Left hindlimb (tissue), 1 donor: ENCODE measurements at regions not wholly inside any gene's neighbourhood (a gene's known extent, or its start where the extent isn't known, plus 50 kb on each side); places are given as distances from the start of the nearest gene placed in this dataset.

Source experiments
- DNase-seq: peaks from one replicate; pipeline ENCODE4 v3.0.0-alpha.2; 2018

DNA sequence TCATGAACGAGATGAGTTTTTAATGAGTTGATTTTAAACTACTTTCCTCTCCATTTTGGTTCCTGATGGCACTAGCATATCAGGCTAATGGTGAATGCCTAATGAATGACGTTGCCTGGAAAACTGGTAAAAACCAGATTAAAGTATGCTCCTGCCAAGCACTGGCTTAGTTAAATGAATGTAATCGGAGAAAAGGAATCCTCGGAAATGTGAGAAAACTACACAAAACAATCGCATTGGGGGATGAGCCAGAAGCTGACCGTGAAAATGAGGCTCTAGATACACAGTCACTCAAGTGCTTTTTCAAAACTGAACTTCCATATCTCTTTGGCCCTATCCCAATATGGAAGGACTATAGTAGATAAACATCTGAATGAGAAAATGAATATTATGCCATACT is 153.8 kb upstream of the COL1A2 start:
- DNase-seq, result no peak

DNA sequence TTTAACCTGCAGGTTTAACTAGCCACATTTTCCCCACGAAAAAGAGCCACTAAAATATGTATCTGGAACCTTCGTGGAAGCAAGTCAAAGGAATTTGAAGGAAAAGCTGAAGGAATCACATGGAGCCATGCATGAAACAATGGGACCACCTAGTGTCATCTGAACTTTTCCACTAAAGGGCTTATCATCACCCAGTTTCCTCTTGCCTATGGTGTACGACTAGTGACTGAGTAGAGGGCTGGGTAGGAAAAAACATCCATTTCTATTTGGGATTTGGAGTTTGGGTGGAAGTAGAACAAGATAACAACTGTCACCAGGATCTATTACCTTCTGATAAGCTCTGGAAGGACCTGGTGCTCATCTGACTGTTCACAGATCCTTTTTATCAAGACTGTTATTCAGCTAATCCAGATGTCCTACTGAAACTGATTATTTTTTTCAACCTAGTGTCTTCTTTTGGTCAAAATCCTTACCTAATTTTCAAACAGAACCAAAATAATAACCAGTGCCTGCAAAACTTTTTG is 153.2 kb upstream of the COL1A2 start:
- DNase-seq, result no peak

DNA sequence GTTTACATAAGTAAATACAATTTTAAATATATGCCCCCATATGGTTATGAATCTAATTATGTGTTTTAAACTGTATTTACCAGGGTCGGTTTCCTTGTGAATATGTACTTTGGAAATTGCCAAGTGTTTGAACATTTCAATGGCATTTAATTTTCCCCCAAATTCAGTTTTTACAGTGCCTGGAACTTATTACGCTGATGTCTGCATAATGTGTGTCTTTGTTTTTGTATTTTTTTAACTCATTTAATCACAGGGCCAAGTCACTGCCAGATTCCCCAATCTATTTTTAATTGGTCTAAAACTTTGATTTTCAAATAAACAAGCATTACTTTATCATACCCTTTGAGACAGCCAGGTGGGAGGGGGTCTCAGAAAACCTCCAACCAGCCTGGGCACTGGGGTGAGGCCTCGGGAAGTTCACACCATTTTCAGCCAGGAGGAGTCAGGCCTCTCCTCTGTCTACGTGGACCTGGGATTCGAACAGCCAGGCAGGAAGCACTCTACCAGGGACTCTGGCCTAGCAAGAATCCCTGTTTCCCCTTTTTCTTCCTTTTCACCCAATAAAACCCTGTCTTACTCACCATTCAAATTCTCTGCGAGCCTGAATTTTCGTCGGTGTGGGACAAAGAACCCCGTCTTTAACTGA is 151.5 kb upstream of the COL1A2 start:
- no peak for DNase-seq

DNA sequence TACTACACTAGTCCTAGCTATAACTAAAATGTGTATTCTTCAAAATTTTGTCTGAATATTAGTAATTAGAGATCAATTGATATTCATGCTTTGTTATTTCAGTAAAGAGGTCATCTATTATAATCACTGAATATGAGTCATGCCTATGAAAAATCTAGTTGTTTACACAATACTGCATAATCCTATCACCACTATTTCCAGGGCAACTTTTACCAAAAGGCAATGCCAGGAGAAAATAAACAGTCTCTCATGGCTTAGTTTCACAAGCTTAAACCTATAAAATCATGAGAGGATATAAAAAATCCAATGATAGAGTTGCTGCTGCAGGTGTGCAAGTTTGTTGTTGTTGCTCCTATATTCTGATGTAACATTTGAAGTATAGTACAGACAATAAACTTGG is 149.9 kb upstream of the COL1A2 start:
- no peak for DNase-seq

DNA sequence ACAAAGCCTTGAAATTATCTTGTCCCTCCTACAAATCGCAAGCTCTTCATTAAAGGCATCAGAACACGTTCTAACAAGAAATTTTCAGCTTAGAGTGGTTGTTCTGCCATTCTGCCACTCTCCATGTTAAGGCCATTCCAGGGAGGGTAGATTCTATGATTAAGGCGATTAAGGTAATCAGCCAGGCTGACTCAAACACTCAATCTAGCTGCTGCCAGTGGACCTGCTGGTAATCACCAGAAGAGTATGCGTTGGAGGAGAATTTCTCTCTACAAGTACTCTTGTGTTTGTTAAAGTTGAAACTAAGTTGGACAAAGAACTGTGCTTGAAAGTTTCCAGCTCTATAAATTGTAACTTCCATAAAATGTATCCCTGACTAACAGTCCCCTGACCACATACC is 149.2 kb upstream of the COL1A2 start:
- DNase-seq, result no peak

DNA sequence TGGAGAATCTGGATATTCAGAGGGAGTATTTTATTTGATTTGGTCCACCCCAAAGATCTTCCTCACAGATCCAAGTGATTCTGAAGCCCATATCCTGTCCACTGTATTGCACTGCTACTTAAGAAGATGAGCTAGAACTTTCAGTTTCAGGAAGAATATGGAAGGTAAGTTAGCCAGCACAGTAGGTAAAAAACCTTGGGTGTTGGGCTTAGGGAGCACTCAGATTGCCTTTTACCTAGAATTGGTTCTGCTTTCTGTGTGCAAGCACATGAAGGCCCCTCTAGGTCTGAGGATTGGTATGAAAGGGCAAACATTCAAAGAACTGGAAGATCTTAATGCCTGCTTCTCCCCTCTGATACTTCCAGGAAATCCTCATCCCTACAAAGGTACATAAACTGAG is 146.7 kb upstream of the COL1A2 start:
- no peak for DNase-seq

DNA sequence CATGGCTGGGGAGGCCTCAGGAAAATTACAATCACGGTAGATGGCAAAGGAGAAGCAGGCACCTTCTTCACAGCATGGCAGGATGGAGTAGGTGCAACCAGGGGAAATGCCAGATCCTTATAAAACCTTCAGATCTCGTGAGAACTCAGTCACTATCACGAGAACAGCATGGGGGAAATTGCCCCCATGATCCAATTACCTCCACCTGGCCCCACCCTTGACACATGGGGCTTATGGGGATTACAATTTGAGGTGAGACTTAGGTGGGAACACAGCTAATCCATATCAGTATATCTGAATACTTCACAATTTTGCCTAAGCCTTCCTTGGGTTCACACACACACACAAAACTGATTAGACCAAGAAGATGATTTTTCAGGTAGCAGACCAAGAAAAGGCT is 145.1 kb upstream of the COL1A2 start:
- DNase-seq, result no peak

DNA sequence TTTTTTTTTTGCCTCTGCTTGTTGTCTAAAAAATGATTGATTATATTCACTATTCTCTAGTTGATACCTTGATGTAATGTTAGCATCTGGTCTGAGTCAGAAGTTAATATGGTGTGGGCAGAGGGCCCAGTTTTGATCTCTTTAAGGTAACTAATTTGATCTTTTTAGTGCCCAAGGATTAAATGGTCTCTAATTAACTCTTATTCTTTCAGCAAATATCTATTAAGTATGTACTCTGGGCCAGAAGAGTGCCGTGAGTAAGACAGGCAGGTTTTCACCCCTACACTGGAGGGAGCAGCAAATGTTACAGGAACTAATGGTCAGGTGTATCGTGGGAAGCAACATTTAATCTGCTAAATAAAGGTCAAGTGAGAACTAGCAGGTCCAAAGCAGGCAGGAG is 144.6 kb upstream of the COL1A2 start:
- no peak for DNase-seq

DNA sequence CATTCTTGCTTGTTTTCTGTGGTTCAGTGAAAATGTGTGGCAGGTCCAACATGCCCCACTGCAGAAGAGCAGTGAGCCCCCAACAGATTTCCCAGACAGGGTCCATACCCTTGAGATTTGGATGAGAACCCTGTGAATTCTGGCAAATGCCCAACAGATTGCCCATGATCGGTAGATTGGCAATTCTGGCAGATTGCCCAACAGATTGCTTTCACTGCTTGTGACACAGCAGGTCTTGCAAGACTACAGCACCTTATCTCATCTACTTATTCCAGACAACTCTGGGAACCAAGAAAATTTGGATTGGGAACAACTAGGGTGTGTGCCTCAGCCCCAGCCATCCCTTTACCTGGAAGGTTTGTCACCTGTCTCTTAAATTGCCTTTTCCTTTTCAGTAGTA is 143.7 kb upstream of the COL1A2 start:
- no peak for DNase-seq

DNA sequence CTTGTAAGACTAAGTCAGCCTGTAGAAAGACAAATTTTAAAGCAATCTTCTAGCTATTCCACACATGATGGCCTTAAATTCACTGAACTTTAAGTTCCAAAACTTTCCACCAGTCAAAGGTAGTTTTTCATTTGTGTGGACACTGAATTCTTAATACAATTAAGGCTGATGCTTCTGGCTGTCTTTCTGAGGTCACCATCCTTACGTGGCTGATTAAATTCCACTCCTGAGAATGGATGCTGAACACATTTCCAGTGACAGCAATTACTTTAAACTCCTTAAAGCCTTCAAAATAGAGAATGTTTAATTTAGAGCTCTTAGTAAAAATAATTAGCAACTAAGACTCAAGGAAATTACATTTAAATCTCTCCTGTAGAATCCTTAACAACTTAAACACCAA is 142.6 kb upstream of the COL1A2 start:
- DNase-seq, result no peak

DNA sequence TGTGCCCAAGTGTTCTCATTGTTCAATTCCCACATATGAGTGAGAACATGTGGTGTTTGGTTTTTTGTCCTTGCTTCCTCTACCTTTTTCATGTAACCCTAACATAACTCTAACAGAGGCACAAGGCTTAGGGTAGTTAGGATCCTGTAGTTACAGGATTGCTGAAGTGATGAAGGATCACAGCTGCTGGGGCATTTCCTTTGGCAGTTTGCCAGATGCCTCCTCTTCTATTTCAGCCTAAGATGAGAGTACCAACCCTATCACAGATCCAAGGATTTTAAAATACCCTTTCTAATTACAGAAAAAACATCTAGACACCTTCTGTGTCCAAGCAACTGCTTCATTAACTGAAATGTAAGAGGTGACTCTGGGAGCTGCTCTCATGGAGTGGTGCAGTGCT is 141.7 kb upstream of the COL1A2 start:
- DNase-seq, result no peak

DNA sequence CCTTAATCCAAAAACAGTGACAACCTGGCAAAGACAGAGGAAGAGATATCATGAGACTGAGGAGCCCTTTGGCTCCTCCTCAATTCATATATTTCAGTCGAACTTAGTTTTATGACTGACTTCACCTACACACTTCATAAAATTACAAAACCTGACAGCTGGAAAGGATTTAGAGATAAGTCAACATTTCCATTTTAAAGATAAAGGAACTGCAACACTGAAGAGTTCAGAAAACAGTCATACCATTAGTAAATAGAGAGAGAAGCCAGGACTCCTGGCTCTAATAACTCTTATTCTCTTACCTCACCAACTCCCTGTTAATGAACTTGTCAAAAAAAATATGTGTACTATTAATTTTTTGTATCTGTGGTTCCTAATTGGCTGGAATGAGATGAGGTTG is 141.0 kb upstream of the COL1A2 start:
- DNase-seq, result no peak

DNA sequence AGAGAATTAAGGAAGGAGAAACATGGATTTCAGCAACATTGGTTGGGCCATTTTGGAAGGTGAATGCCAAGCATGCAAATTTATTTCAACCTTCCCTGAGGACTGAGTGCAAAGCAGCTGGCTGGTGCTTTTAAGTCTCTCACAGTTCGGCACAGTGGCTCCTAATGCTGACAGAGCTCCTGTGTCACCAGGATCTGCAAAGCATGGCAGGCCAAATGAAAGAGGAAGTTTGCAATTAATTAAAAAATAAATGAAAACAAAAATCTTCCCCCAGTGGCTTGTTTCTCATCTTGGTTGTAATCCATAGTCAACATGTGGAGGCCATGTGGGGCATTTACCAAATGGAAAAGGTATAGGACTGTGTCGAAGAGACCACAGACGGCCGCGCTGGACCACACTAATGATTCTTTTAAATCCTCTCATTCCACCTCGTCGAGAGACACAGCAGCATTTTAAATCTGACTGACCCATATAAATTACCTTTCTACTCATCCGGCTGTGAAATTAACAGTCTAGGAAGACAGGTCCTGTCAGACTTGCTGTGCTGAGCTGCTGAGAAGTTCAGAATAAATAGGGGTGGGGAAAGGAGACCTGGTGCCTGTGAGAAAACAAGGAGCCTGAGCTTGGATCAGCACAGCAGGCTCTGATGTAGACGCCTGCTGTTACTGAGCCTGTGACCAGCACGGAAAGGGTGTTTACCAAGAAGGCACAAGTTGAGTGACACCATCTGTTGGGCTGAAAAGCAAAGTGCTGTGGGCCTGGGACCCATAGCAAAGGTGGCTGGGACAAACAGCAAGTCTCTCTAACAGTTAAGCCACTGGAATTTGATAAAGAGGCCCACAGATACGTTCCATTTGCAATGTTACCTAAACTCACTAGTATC is 136.0 kb upstream of the COL1A2 start:
- DNase-seq, result no peak

DNA sequence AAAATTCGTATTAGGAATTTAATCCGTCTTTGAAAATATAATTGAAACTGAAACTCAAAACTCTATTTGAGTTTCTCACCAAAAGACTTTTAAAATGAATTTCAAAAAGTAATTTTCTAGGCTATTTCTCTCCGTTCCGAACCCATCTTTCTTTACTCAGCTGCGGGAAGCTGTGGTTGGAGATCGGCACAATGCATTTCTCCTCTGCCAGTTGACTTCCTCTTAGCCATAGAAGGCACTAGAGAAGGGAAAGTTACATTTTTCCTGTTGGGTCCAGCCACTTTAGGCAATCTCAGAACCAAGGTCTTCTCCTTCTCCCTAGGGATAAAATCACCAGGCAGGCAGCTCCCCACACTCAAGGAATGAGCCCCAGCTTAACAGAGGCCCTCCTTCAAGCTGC is 133.6 kb upstream of the COL1A2 start:
- DNase-seq, result no peak

DNA sequence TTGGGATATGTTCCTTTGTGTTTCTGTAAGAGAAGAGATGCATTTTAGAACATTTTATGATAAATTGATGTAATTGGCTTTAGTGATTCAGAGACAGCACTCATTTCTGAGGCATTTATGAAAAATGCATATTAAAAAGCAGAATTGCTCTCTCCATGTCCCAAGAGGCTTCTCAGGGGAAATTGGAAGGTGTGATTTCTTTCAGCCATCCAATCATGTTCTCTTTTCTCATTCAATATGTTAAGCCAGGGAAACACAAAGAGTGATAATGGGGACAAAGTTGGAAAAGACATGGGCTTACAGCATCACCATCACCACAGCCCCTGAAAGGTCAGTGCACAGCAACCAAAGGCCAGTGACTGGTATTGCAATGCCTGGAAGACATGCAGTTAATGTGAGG is 129.9 kb upstream of the COL1A2 start:
- DNase-seq, result no peak

DNA sequence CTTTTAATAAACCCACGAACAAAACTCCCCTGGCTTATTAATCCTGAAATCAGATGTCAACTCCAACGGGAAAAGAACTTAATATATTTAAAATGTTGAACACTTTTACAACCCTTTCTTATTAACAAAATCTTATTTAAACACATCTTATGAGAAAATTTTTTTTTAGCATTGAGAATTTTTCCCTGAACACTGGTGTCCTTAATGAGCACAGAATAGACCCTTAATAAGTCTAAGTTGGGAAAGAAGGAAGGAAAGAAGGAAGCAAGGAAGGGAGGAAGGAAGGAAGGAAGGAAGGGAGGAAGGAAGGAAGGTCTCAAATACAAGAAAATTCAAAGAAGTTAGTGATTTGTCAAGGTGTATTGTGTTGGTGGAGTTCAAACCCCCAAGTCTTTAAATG is 129.2 kb upstream of the COL1A2 start:
- no peak for DNase-seq

DNA sequence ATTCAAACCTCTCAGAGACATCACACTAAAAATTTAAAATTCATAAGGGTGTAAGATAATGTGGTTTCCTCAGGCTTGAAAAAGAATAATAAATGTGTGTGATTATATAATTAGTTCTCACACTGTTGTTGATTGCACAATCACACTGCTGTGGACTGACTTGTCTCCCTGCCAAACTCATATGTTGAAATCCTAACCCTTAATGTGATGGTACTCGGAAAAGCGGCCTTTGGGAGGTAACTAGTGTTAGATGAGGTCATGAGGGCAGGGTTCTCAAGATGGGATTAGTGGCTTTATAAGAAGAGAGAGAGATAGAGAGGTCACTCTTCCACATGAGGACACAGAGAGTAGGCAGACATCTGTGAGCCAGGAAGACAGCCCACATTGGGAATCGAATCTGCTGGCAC is 128.5 kb upstream of the COL1A2 start:
- no peak for DNase-seq

DNA sequence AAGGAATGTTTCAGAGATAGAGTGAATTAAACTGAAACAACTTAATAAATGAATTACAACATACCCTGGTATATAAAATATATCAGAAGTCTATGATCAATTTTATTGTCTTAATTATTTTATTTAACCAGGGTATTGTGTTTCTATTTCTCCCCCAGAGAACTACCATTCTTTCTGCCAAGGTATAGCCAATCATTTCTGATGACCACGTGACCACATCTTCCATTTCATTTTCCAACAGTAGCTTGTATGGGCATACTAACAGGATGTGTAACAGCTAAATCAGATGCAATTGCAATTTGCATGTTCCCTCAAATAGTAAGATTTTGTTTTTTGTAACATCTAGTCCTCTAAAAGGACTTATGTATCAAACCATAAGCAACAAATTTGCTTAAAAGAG is 123.9 kb upstream of the COL1A2 start:
- DNase-seq, result no peak

DNA sequence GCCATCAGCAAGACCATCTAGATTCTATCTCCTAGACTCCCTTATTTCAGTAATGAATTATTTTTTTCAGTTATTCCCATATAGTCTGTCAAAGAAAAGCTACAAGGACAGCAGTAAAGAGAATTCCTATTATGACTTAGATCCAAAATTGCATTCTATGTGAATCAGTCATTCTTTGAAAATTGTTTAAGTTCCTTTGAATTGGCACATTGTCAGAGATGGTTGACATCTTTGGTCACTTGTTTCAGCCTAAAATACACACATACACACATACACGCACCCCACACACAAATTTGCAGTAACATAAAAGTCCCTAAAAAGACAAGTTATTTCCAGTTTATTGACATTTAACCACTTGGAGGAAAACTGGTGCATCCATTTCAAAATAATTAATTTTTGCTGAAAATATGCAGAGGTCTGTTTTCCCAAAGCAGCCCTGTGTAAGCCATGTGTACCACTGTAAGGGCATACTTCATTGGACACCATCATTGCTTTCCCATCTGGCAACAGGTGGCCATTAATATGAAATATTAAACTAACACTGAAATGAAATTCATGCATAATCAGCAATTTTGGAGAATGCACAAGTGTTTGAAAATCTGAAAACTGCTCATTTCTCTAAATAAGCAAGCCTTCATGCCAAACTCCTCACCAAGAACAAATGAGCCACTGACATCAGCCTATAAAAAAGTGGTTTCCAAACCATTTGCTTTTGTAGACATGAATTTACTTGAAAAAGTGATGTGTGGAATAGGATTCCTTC is 121.7 kb upstream of the COL1A2 start:
- DNase-seq, result no peak

DNA sequence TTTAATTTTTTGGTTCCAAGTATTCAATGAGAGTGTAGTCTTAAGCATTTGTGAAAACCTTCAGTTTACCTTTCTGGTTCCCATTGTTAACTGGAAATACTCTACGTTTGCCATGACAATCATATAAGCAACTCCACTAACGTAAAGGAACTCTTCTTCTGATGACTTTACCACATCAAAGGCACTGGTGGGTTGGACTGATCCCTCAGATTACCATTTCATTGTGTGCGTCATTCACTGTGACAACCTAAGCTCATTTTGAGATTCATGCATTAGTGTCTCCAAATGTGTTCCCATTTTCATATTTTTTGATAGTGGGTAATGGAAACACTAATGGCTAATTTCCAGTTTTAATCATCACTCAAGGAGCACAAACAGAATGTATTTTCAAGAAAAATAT is 119.9 kb upstream of the COL1A2 start:
- no peak for DNase-seq

DNA sequence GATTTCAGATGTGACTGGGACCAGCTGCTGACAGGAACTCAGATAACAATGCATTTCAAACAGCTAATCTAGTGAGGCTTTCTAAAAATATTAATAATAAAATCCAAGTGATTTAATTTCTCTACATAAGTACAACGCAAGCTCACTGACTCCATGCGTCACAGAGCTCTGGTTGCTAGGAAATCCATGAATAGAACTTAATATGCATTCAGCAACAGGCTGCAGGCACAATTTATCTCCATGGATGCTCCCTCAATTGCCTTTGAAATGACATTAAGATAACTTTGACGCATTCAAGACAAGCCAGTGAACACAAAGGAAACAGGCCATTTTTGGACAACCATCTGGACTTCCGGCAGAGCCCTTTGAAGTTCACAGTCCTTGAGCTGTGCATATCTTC is 118.7 kb upstream of the COL1A2 start:
- no peak for DNase-seq

DNA sequence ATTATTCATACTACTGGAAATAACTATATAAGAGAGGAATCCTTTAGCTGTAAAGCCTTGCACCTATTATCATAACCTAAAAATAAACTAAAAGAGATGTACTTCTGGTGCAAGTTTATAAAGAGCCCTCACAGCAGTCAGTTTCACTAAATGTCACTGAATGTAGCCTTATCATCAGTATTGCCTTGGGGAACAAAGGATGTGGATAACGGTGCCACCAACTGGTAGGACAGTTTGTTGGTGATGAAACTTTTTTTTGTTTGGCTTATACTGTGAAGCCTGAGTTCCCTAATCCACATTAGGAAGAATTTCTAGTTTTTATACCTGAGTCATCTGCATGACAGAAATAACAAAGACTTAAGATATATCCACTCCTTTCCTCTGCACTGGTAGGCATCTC is 117.9 kb upstream of the COL1A2 start:
- DNase-seq, result no peak

DNA sequence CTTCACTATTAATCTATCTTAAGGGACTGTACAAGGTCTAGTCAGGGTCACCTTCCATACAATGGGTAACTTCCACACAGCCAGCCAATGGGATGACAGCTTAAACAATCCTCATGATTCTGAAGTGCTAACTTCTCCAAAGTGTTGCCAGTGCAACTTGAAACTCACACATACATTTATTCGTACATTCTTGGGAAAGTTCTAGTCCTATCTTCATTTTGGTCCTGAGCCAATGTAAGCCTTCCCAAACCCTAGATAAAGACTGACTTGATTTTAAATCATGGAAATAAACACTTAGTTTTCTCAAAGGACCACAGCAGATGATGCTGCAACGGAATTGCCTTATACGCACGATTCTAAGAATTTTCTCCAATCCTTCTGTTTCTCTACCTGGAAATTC is 117.5 kb upstream of the COL1A2 start:
- no peak for DNase-seq

DNA sequence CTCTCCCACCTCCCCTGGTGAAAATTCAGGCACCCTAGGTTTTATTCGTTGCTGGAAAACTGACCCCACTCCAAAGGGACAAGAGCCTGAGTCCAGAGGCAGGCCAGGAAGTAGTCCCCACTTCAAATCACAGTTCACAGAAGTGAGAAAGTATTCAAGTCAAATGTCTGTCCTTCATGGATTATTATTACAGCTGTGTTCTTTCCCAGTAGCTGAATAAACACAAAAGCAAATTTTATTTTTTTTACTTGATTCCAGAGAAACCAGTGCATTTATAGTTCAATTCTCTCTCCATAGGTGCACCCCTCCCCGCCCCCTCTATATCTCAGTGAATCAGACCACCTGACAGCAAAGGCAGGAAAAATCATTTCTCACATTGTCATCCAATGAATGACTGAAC is 113.8 kb upstream of the COL1A2 start:
- no peak for DNase-seq
